ENCODE measurements at regions not wholly inside any gene's neighbourhood (a gene's known extent, or its start where the extent isn't known, plus 50 kb on each side); places are given as distances from the start of the nearest gene placed in this dataset.
"Not testable (repeated sequence)": the region's sequence is repeated elsewhere in the genome, so short reads cannot be mapped to it uniquely, and the experiment has no call there.

DNA sequence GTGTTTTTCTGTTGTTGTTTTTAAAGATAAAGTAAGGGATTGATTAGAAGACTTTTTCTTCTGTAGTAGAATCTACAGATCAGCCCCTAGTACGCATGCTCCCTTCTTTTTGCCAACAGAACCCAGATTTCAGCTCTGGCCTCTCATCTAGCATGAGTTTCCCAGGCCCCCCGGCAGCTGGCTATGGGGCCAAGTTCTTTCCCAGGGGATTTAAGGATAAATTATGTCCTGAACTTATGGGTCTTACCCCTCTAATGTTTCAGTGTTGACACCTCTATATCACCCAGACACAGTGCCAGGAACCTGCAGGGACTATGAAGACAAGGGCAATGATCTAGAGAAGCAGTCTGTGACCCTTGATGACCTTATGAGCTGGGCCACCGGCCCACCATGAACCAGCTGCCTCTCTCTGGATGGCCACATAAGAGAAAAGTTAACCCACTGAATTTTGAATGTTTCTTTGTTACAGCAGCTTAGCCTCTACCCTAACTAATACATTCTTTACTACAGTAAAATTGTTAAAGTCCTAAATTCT is 150.5 kb downstream of the UNC5CL start:
- DNase-seq (ENCODE audit: low read depth): no peak

DNA sequence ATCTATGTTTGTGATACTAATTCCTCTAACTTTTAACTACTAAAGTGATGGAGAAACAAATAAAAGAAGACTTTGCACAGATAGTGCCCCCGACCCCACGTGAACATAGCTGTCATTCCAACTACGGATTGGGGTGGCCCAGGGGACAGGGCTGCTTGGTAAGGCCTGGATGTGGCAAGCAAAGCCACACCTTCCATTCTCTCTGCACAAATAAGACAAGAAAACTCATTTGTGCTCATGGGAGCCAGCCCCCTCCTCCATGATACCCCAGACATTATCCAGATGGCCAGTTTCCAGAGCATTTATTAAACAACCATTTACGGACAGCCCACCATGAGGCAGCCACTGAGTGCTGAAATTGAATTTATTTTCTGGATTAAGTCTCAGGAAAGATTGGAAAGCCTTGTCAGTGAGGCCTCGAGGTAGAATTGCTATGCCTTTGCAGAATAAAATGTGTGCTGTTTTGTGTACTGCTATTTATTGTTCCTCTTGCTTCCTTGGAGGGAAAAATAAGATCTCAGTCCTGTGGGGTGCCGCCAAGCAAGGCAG is 151.2 kb downstream of the UNC5CL start:
- DNase-seq (ENCODE audit: low read depth): no peak

DNA sequence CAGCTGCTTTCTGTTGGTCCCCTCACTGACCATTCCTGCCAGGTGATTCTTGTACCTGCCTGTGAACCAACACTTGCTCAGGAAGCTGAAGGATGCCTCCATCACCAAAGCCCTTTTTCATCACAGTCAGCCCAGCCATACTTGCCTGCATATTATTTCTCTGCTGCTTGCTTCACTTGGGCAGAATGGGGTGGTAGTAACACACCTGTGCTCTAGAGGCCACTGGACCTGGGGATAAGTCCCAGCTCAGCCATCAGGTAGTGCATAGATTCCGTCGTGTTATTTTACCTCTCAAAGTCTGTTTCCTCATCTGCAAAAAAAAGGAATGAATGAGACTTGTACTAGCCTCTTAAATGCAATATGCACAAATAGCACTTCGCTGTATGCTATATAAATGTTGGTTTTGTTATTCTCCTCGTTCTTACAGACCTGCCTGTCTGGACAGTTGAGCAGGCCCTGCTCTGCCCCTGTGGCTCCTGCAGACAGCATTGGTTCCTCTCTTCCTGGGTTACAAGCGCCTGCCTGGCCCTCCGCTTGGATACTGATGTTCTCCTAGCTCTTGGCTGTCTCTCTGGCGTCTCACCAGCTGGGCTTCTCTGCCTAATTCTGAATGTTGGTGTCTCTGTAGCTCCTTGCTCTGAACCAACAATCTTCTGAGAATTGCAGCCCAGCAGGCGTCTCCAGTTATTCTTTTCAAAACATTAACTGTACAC is 151.8 kb downstream of the UNC5CL start:
- DNase-seq (ENCODE audit: low read depth): no peak

DNA sequence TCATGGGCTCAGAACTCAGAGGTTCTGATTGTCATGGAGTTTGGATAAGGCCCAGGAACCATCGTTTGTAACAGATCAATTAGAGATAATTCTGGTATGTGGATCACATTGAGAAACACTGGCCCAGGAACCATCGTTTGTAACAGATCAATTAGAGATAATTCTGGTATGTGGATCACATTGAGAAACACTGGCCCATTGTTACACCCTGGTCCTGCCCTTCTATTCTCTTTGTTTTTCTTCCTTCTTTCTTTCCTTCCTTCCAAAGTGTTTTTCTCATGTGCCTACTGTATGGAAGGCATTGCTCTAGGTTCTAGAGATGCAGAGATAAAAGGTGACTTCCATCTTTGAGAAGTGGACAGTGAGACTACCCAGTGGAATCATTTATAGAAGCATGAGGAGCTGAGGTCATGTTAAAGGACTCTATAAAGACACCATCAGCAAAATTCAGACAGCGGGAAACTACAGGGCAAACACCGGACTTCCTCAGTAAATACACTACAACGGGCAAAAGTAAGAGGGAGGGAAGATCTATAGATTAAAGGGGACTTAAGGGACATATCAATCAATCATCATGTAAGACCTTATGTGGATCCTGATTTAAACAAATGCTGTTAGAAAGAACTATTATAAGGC is 153.8 kb downstream of the UNC5CL start:
- no peak for DNase-seq (ENCODE audit: low read depth)

DNA sequence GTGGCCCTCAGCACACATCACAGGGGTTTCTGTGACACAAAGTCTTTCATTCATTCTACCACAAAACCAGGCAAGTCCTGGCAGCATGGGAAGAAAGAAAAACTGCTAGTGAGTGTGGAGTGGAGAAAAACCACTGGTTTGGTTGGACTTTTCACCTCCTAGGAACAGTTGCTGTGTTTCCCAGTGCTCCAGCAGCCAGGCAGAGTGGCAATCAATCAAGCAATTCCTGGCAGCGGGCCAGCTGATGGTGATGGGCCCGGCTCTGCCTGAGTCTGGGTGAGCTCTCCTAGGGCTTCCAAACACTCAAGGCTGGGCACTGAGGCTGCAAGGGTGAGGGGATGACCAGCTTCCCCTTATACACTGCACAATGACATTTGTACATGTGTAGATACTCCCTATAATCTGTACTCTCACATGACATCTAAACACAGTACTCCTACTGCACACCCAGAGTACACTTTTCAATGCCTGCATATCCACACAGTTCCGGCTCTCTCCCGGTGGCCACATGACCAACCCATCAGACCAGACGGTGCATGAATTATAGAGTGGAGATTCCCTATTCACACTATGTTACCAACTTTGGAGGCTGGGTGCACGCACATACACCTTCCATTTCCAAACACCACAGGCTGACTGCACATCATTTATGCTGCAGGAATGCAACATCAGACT is 156.6 kb downstream of the UNC5CL start:
- no peak for DNase-seq (ENCODE audit: low read depth)

DNA sequence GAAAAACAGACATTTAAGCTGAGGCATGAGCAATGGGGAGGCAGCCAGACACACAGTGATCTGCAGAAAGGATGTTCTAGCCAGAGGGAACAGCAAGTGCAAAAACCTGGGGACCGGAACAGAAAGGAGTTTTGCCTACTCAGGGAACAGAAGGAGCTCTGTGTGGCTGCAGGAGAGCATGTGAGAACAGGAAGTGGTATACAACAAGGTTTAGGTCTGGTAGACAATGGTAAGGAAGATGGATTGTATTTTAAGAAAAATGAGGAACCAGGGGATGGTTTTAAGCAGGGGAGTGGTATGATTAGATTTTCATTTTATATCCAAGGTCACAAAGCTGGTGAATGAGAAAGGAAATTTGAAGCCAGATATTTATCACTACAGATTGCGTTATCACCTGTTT is 157.5 kb downstream of the UNC5CL start:
- no peak for DNase-seq (ENCODE audit: low read depth)

DNA sequence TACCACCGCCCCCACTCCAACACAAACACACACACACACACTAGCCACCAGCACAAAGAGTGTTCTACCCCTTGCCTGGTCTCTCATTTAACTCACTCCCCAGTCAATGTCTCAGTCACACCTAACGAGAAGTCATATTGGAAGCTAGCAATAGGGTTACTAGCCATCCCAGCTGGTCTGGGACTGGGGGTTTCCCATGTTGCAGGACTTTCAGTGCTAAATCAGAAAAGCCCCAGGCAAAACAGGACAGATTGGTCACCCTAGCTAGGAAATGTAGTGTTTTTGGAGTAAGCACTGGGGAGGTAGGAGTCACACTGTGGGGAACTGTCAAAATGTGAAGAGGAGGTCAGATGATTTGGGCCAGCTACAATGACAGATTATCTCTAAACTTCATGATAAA is 158.1 kb downstream of the UNC5CL start:
- DNase-seq (ENCODE audit: low read depth): no peak

DNA sequence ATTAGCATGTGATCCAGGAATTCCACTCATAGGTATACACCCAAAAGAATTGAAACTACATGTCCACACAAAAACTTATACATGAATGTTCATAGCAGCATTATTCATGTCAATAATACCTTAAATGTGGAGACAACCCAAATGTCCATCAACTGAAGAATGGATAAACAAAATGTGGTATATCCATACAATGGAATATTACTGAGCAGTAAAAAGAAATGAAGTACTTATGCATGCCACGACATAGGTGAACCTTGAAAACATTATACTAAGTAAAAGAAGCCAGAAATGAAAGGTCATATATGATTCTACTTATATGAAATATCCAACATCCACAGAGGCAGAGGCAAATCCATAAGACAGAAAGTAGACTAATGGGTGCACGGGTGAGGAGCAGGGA is 159.9 kb downstream of the UNC5CL start:
- DNase-seq (ENCODE audit: low read depth): no peak

DNA sequence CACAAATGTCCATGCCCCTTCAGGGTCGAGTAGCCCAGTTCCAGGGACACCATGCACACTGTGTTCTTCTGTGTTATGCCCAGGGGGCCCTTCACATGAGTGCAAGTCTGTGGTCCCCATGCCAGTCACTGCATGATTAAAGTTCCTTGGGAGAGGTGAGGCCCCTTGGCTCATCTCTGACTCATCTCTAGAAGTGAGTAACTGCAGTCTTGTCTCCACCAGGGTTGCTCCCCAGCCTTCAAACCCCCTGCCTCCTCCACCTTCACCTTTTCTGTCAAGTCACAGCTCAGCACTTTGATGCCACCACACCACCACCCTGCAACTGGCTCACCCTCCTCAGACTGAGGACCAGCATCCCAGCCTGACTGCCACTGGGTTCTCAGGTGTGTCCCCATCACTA is 161.7 kb downstream of the UNC5CL start:
- no peak for DNase-seq (ENCODE audit: low read depth)

DNA sequence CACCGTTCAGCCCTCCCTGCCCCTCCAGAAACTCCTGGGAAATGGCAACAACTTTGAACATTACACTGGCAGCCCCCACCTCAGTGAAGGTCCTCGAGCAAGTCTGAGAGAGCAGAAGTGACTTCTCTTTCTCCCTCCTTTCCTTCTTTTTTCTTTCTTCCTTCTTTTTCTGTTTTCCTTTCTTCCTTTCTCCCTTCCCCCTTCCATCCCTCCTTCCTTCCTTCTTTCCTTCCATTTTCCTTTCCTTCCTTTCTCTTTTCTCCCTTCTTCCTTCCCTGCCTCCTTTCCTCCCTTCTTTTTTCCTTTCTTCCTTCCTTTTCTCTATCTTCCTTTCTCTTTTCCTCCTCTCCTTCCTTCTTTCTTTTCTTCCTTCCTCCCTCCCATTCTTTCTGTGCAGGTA is 162.7 kb downstream of the UNC5CL start:
- DNase-seq (ENCODE audit: low read depth): no peak

DNA sequence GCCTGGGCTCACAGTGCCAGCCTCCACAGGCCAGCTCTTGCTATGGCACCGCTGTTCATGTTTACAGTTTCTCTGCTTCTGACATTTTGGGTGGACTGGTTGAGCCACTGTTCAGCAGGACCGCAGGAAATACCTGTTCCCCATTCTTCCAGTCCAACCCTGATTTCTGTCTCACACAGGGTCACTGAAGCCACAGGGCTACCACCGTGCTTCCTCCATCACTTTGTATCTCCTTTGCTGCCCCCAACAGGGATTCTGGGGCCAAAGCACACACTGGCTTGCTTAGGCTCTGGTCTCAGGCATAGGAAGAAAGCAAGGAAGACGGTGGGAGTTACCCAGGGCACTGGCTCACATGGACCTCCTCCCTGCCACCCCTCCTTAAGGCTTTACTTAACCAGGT is 164.5 kb downstream of the UNC5CL start:
- DNase-seq (ENCODE audit: low read depth): no peak

DNA sequence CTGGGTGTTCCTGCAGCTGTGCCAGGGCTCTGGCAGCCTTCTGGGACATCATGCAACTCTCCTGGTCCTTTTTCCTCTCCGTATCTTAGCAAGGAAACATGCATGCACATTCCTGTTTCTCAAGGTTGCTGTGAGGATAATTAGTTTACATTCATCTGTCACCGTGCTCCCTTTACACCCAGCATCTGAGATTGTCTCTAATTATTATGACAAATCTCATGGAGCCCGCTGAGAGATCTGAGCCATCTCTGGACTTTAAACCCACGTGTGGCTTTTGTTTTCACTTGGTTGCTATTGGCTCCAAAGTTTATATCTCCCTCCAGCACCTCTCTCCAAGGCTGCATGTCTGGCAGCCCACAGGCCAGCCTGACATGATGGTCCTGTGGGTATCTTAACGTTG is 167.6 kb downstream of the UNC5CL start:
- DNase-seq (ENCODE audit: low read depth): no peak

DNA sequence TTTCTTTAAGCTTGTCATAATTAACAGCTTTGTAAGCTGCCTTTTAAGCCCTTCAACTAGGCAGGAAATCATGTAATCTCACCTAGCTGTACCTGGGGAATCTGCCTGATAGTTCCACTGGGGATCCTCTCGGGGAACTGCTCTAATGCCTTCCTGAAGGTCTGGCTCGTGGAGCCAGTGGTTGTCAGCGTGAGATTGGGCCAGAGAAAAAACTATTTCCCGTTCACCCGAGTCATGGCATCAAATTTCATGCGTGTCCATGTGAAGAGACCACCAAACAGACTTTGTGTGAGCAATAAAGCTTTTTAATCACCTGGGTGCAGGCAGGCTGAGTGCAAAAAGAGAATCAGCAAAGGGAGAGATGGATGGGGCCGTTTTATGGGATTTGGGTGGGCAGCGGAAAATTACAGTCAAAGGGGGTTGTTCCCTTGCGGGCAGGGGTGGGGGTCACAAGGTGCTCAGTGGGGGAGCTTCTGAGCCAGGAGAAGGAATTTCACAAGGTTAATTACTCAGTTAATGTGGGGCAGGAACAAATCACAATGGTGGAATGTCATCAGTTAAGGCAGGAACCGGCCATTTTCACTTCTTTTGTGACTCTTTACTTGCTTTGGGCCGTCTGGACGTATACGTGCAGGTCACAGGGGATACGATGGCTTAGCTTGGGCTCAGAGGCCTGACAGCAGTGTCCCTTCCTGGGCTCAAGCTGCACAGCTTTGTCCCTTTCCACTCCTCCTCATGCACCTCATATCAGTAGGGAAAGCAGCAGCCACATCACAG is 170.7 kb downstream of the UNC5CL start:
- DNase-seq (ENCODE audit: low read depth): not testable (repeated sequence)

DNA sequence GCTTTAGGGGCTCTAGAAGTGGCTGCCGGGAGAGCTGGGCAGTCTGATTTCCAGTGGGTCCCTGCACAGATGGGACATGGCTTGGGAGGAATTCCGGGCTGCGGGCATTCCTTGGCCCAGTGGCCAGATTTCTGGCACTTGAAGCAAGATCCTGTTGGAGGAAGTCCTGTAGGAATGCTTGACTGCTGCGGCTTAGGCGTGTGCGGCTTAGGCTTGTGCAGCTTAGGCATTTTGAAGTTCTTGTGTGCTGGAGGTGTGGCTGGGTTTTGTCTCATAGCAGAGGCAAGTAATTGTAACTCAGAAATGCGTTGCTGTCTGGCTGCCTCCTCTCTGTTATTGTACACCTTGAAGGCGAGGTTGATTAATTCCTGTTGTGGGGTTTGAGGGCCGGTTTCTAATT is 171.5 kb downstream of the UNC5CL start:
- peak; percentile 7 for DNase-seq (ENCODE audit: low read depth)

DNA sequence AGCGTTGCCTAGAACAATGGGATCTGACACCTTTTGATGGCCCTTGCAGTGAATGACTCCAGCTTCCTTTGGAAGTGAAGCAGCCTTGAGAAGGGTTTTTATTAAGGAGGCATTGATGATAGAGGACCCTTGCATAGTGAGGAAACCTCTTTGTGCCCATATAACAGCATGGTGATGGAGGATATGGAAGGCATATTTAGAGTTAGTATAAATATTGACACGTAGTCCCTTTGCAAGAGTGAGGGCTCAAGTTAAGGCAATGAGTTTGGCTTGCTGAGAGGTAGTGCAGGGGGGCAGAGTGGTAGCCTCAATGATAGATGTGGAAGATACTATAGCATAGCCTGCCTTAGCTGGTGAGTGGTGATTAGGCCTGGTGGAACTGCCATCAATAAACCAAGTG is 173.8 kb downstream of the UNC5CL start:
- DNase-seq (ENCODE audit: low read depth): not testable (repeated sequence)

DNA sequence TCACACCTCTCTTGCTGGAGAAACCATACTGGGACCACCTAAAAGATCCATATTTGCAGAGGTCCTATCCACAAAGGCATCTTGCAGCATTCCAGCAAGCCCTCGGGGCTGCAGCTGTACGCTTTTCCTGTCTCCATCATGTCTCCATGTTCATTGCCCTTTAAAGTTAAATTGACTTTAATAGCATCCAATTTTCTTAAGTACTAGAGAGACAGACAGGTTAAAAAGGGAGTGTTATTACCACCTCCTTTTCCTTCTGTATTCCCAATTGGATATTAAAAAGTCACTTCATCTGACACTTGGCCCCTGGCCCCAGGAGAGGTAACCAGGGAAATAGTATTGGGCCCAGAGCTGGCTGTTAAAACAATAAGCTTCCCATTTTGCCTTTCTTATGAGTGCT is 178.6 kb downstream of the UNC5CL start:
- DNase-seq (ENCODE audit: low read depth): no peak

DNA sequence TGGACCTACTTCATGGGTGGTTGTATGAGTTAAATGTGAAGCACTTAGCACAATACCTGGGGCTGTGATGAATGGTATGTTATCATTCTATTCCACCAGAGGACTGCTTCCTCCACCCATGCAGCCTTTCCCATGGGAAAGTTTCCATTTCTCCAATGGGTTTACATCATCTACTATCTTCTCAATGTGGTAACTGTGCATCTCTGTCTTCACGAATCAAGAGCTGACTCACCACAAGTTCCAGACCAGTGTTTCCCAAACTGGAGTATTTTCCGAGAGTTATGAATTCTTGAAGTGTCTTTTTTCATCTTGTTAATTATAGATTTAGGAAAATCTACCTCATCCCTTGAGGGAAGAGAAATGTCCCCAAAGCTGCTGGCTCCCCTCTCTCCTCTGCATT is 182.8 kb downstream of the UNC5CL start:
- DNase-seq (ENCODE audit: low read depth): no peak

DNA sequence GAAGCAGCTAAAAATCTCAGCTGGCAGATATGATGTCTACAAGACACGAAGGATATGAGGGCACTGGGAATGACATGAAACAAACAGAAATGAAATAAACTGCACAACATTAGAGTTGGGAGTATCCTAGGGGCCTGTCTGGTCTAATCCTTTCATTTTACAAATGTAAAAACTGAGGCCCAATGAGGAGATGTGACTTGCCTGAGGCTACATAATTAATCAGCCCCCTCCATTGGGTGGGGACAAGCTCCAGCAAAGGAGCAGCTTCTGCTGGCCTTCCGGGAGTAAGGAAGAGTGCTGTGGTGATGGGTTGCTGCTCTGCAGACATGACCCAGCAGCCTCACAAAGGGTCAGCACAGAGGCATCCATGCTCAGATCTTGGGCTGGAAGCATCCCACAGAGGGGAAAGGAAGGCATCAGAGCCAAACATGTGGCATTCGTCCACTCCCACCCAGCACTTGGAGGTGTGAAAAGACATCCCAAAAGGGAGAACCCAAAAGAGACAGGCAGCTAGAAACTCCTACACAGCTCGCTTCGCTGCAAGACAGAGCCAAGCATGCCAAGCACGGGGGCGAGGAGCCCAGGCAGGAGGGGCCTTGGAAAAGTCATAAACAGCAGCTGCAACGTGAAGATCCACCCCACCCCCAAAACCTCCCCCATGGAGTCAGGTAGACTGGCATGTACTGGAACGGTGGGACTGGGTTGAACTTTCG is 183.7 kb downstream of the UNC5CL start:
- DNase-seq (ENCODE audit: low read depth): no peak

DNA sequence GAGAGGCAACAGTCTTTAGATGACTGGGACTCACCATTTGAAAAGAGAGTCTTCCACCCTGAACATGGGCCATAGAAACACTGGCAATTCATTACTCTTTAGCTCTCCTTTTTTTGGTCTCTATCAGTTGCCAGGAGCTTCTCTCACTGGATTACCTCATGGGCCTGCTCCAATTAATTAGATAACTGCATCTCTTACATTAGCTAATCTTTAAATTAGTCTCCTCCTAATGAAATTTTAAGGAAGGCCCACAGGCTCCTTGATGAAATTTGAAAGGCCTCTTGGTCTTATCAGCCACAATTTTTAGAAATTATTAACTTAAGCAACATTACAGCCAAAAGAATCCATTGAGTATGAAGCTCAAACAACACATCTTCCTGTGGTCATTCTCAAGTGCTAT is 184.4 kb downstream of the UNC5CL start:
- DNase-seq (ENCODE audit: low read depth): no peak

DNA sequence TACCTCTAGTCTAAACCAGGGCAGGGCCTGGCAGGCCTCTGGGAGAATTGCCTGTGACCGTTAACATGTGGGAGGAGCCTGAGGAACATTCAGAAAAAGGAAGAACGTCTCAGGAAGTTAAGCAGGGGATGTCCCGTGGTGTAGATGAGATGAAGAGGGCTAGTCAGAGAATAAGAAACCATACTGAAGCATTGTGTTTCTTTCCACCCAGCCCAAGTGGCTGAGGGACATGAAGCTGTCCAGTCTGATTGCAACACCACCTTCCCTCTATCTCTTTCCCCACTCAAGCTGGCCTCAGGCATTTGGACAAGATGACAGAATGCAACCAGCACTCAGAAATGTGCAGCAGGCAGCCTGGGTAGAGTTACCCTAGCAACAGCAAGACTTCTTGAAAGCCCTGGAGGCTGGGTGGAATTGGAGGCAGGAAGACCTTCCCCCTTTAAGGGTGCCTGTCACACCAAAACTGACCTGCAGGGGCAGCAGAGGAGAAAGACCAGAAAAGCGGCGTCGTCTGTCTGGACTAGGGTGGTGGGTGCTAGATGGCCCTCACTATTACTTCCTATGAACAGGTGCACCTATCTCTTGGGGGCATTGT is 186.1 kb downstream of the UNC5CL start:
- DNase-seq (ENCODE audit: low read depth): no peak

Measured in myocyte (in vitro differentiated cells).